DND-41 (cell line): ENCODE measurements at regions not wholly inside any gene's neighbourhood (a gene's known extent, or its start where the extent isn't known, plus 50 kb on each side); places are given as distances from the start of the nearest gene placed in this dataset.

Experiments
- CTCF ChIP-seq: IDR thresholded peaks from 2 replicates; pipeline ENCODE4 v1.5.1; 2012; ENCODE audit warnings: borderline replicate concordance, low read length, moderate library complexity, mild to moderate bottlenecking; ENCODE audit not compliant: poor library complexity, severe bottlenecking; ENCODE audit errors: extremely low read depth
- EZH2 ChIP-seq: IDR thresholded peaks from 3 replicates; pipeline ENCODE4 v1.6.1; 2012; ENCODE audit warnings: borderline replicate concordance, low read depth, mild to moderate bottlenecking, moderate library complexity, low read length, inconsistent platforms; ENCODE audit not compliant: severe bottlenecking

- TF ChIP-seq CTCF: no peak
- TF ChIP-seq EZH2: no peak
Observed at GRCh38 chr6:165263-165662, 127.0 kb upstream of the DUSP22 start.
